ENCODE measurements at regions not wholly inside any gene's neighbourhood (a gene's known extent, or its start where the extent isn't known, plus 50 kb on each side); places are given as distances from the start of the nearest gene placed in this dataset.

DNA sequence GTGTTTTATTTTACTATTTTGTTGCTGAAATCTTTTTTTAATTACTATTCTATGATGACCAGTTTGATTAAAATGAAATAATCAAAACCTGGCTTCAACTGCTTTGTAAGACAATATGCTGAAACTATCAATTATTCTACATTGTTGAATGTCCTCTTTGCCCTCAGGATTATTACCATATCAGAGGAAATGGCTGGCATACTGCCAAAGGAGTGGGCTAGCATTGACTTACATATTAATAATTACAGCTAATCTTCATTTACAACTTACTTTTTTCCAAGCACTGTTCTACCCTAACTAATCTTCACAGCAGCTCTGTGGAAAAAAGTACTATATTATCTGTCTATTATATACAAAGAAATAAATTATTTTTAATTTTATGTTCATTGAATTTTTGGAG is 560.5 kb downstream of the BCKDHB start (continued):
- TF ChIP-seq, protein P1, sequence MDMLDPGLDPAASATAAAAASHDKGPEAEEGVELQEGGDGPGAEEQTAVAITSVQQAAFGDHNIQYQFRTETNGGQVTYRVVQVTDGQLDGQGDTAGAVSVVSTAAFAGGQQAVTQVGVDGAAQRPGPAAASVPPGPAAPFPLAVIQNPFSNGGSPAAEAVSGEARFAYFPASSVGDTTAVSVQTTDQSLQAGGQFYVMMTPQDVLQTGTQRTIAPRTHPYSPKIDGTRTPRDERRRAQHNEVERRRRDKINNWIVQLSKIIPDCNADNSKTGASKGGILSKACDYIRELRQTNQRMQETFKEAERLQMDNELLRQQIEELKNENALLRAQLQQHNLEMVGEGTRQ (IDR thresholded peaks at IDR 0.05; ENCODE audit: borderline replicate concordance, low read depth, low read length) = no peak
- TF ChIP-seq NFXL1 (IDR thresholded peaks at IDR 0.05; ENCODE audit: borderline replicate concordance) = no peak
- TF ChIP-seq E2F4 (IDR thresholded peaks at IDR 0.05; ENCODE audit: low read depth, low read length) = no peak
- no peak for TF ChIP-seq SRF (IDR thresholded peaks at IDR 0.05; ENCODE audit: low read depth in 2 of 2, low read length in 2 of 2)
- no peak for TF ChIP-seq FOXM1 (IDR thresholded peaks at IDR 0.05; ENCODE audit: low read depth, low read length)
- TF ChIP-seq ZNF592 (IDR thresholded peaks at IDR 0.05) = no peak

DNA sequence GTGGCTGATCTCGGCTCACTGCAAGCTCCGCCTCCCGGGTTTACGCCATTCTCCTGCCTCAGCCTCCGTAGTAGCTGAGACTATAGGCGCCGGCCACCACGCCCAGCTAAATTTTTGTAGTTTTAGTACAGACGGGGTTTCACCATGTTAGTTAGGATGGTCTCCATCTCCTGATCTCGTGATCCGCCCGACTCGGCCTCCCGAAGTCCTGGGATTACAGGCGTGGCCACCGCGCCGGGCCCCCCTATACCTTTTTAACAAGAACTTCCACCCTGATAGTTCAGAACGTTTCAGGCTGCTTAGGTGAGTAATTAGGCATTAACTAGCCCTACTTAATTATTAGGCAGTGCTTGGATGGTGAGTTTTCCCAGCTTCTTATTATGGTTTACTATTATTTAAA is 552.5 kb downstream of the BCKDHB start:
- Histone ChIP-seq H2AFZ (ENCODE audit: control insufficient read depth, low read depth, low read length) (no peak overlapping the region), H3K27me3 (replicated peaks in 1 of 2; ENCODE audit: control insufficient read depth in 2 of 2, insufficient read depth in 2 of 2, low read length in 1 of 2) (no peaks in the 10 kb centered on the region), H3K4me2 (ENCODE audit: control insufficient read depth, insufficient read depth) (no peak overlapping the region), H3K4me1 (ENCODE audit: control insufficient read depth, insufficient read depth, low read length) (no peaks in the 10 kb centered on the region), H3K9ac (ENCODE audit: control insufficient read depth, insufficient read depth, low read length) (no peak overlapping the region), H4K20me1 (ENCODE audit: control insufficient read depth, insufficient read depth) (no peaks in the 10 kb centered on the region), H3K27ac (ENCODE audit: control insufficient read depth, insufficient read depth) (no peak overlapping the region), H3K36me3 (ENCODE audit: control insufficient read depth in 2 of 2, insufficient read depth in 2 of 2, low read length in 1 of 2) (no peaks in the 10 kb centered on the region), H3K79me2 (ENCODE audit: control insufficient read depth, insufficient read depth, low read length) (no peaks in the 10 kb centered on the region), H3K4me3 (no peak overlapping the region), H3K9me3 (replicated peaks; ENCODE audit: control insufficient read depth, insufficient read depth, low read length) (no peaks in the 10 kb centered on the region)
- POLR2A ChIA-PET = no interaction called here
- ATAC-seq (no peak), DNase-seq (ENCODE audit: low read depth, low spot score) (no peak), FAIRE-seq (no peak)
- no TSS peak for BruUV-seq (replicated peaks)
- intact Hi-C loops (cut with micrococcal nuclease; ENCODE audit: unreplicated experiment) = no loop called here
- SMC1A ChIA-PET (ENCODE audit: uncharacterized antibody, unreplicated experiment) = no interaction called here
- in situ Hi-C loops (cut with MboI) = no loop called here
- CTCF ChIA-PET = no interaction called here
- WGBS (ENCODE audit: insufficient coverage, insufficient replicate concordance, low lambda C conversion rate, missing lambda C conversion rate) = 50% methylated on average over 18 of the region's 19 CpGs
- RAD21 ChIA-PET (ENCODE audit: unreplicated experiment) = interaction anchor here (0.5 kb wide), 1 partner anchor 288 kb away, joined by 3 read pairs; no protein-coding TSS in a partner anchor
- TF ChIP-seq BCL11A (IDR thresholded peaks at IDR 0.05; ENCODE audit: low read depth, low read length) (no peak), SUZ12 (IDR thresholded peaks at IDR 0.05; ENCODE audit: unreplicated experiment) (no peak), ZNF24 (IDR thresholded peaks at IDR 0.05) (no peak), RFX5 (IDR thresholded peaks at IDR 0.05; ENCODE audit: low read depth, low read length) (no peak), HDAC6 (IDR thresholded peaks at IDR 0.05; ENCODE audit: unreplicated experiment) (no peak), IKZF2 (IDR thresholded peaks at IDR 0.05) (no peak), PRDM15 (CRISPR knock-in tag; IDR thresholded peaks at IDR 0.05) (no peak), RELA (IDR thresholded peaks at IDR 0.05; ENCODE audit: borderline replicate concordance, partially characterized antibody) (no peak)
